HepG2 (cell line): ENCODE measurements at regions not wholly inside any gene's neighbourhood (a gene's known extent, or its start where the extent isn't known, plus 50 kb on each side); places are given as distances from the start of the nearest gene placed in this dataset.

ENCODE experiments used
- ATAC-seq: fragments of 200-7000 bp; cut with Tn5 transposase; 3 replicates; pipeline ENCODE4 v1.9.1; 2020; ENCODE audit warnings: mild to moderate bottlenecking, moderate library complexity
- BruUV-seq: library from RNA; stranded (reverse); fragments of 400-500 nt; replicated peaks from 2 replicates; lab custom pipeline; 2021; lab: Mats Ljungman, UMichigan
- CTCF ChIA-PET: fragments of 300-600 bp; formaldehyde crosslinking; extraction: SDS; loops from one replicate; lab custom pipeline; 2021; ENCODE audit warnings: low total read pairs, inconsistent platforms, low intra/inter-chr PET ratio; lab: Yijun Ruan, JAX
- POLR2A ChIA-PET: fragments of 350-600 bp; sonication (Branson Sonifier 250); formaldehyde crosslinking; loops from one replicate; lab custom pipeline; 2020; ENCODE audit warnings: antibody characterized with exemption, inconsistent platforms; lab: Yijun Ruan, JAX
- DNase-seq: peaks from one replicate; pipeline ENCODE4 v3.0.0-alpha.2; 2015; ENCODE audit warnings: low spot score
- FAIRE-seq: peaks from 3 replicates; lab custom pipeline; 2011; peaks lifted over from hg19 to GRCh38; lab: Jason Lieb, UNC
- H2AFZ ChIP-seq: one replicate; pipeline ENCODE4 v1.6.1; 2011; ENCODE audit warnings: low read length, inconsistent platforms
- H3K27ac ChIP-seq: fragments of 300-600 bp; 3 replicates; pipeline ENCODE4 v1.8.0; 2011; ENCODE audit warnings: mixed run types, mild to moderate bottlenecking, mixed read lengths, low read length, inconsistent platforms; ENCODE audit not compliant: insufficient read depth; ENCODE audit errors: extremely low read length
- H3K27me3 ChIP-seq, 2 experiments: fragments of 200-600 bp in 1 of 2; 2 replicates in 1 of 2; 3 replicates in 1 of 2; pipeline versions ENCODE4 v1.6.0 to v1.8.0; 2011; ENCODE audit warnings: low read length in 2 of 2, mild to moderate bottlenecking in 2 of 2, moderate library complexity in 2 of 2, inconsistent platforms in 1 of 2; ENCODE audit not compliant: insufficient read depth in 2 of 2, control insufficient read depth in 1 of 2
- H3K36me3 ChIP-seq, 2 experiments: fragments of 200-600 bp in 1 of 2; replicated peaks in 1 of 2; 2 replicates in 1 of 2; 3 replicates in 1 of 2; pipeline versions ENCODE4 v1.5.1 to v1.8.0; 2011; ENCODE audit warnings: low read length in 2 of 2, inconsistent platforms in 1 of 2; ENCODE audit not compliant: insufficient read depth in 2 of 2, control insufficient read depth in 1 of 2
- H3K4me1 ChIP-seq: 2 replicates; pipeline ENCODE4 v1.5.1; 2012; ENCODE audit warnings: low read length, inconsistent platforms; ENCODE audit not compliant: insufficient read depth
- H3K4me2 ChIP-seq: 2 replicates; pipeline ENCODE4 v1.6.0; 2011; ENCODE audit warnings: low read depth, low read length, inconsistent platforms
- H3K4me3 ChIP-seq, 3 experiments: fragments of 200-600 bp in 1 of 3; sonication (generic), shearing (Covaris generic) in 1 of 3; replicated peaks in 1 of 3; 2 replicates each; pipeline ENCODE4 v1.5.1; 2011 to 2016; ENCODE audit warnings: low read length in 3 of 3, inconsistent platforms in 2 of 3, low read depth in 2 of 3, mild to moderate bottlenecking in 2 of 3, control low read depth in 1 of 3, mixed read lengths in 1 of 3; ENCODE audit not compliant: insufficient read depth in 1 of 3
- H3K79me2 ChIP-seq: one replicate; pipeline ENCODE4 v1.6.1; 2011; ENCODE audit warnings: low read length, inconsistent platforms; ENCODE audit not compliant: insufficient read depth
- H3K9ac ChIP-seq: 2 replicates; pipeline ENCODE4 v1.6.0; 2011; ENCODE audit warnings: mild to moderate bottlenecking, low read depth, low read length, inconsistent platforms; ENCODE audit not compliant: insufficient read depth
- H3K9me3 ChIP-seq: 2 replicates; pipeline ENCODE4 v1.5.1; 2012; ENCODE audit warnings: mild to moderate bottlenecking, low read length
- H4K20me1 ChIP-seq: 2 replicates; pipeline ENCODE4 v1.6.0; 2011; ENCODE audit warnings: inconsistent platforms, mild to moderate bottlenecking, low read length, moderate library complexity; ENCODE audit not compliant: insufficient read depth
- HOMEZ ChIP-seq: IDR thresholded peaks from 2 replicates; pipeline ENCODE4 v1.6.1; 2016; ENCODE audit warnings: low read depth
- NAIF1 ChIP-seq: sonication (generic); formaldehyde crosslinking; IDR thresholded peaks from 2 replicates; pipeline ENCODE4 v1.5.0; 2020; ENCODE audit warnings: mild to moderate bottlenecking, missing genetic modification reagents, borderline replicate concordance
- NKX3-1 ChIP-seq: sonication (generic); formaldehyde crosslinking; IDR thresholded peaks from 2 replicates; pipeline ENCODE4 v1.5.0; 2020; ENCODE audit warnings: missing genetic modification reagents
- RBM39 ChIP-seq: fragments of 200-400 bp; formaldehyde crosslinking; IDR thresholded peaks from one replicate; pipeline ENCODE4 v1.6.1; 2018; ENCODE audit warnings: antibody characterized with exemption, mild to moderate bottlenecking, low read depth, low read length; ENCODE audit not compliant: poor library complexity, severe bottlenecking
- ZNF18 ChIP-seq: sonication (generic); formaldehyde crosslinking; IDR thresholded peaks from 2 replicates; pipeline ENCODE4 v1.8.0; 2022; ENCODE audit warnings: mild to moderate bottlenecking, missing genetic modification reagents; ENCODE audit not compliant: insufficient replicate concordance
- ZNF431 ChIP-seq: sonication (generic); formaldehyde crosslinking; IDR thresholded peaks from 2 replicates; pipeline ENCODE4 v1.9.0; 2022; ENCODE audit warnings: missing genetic modification reagents, low read depth, mild to moderate bottlenecking, borderline replicate concordance
- ZNF549 ChIP-seq: sonication (generic); formaldehyde crosslinking; IDR thresholded peaks from 2 replicates; pipeline ENCODE4 v1.5.0; 2020; ENCODE audit warnings: missing genetic modification reagents
- ZNF619 ChIP-seq: sonication (generic); formaldehyde crosslinking; IDR thresholded peaks from 2 replicates; pipeline ENCODE4 v1.4.0; 2020; ENCODE audit warnings: mild to moderate bottlenecking, missing genetic modification reagents
- ZNF776 ChIP-seq: sonication (generic); formaldehyde crosslinking; IDR thresholded peaks from 2 replicates; pipeline ENCODE4 v1.4.0; 2020; ENCODE audit warnings: mild to moderate bottlenecking, missing genetic modification reagents
- WGBS: methylation state at CpG from one replicate; pipeline ENCODE4 v1.1.6; 2017; ENCODE audit warnings: low lambda C conversion rate; 5-methylcytosine and 5-hydroxymethylcytosine counted together
- in situ Hi-C: cut with HindIII; loops from 2 replicates; pipeline ENCODE4 v1.10.0; 2017; ENCODE audit warnings: low pct_unique_long_range_greater_than_20kb; ENCODE audit not compliant: extremely low pct_ligation_motif_present
- intact Hi-C: fragments of 100-400 bp; cut with micrococcal nuclease; formaldehyde crosslinking; loops from one replicate; pipeline ENCODE4 v1.10.0; 2022; ENCODE audit not compliant: unreplicated experiment

GRCh38 chr7:10632712-10633111 lies 341.0 kb upstream of the PHF14 start:
- DNase-seq (no peak), FAIRE-seq (no peak), ATAC-seq (no peak)
- POLR2A ChIA-PET, result no interaction called here
- CTCF ChIA-PET, result no interaction called here
- in situ Hi-C loops (no loop called here), intact Hi-C loops (no loop called here)
- no peak overlapping the region for H3K9ac ChIP-seq
- no peaks in the 10 kb centered on the region for H3K36me3 ChIP-seq
- no peak overlapping the region for H3K4me3 ChIP-seq
- no peaks in the 10 kb centered on the region for H4K20me1 ChIP-seq
- no peak for TF ChIP-seq ZNF549
- TF ChIP-seq ZNF431 (CRISPR knock-in tag), result no peak
- no peak for TF ChIP-seq NKX3-1 (CRISPR knock-in tag)
- no peak for TF ChIP-seq RBM39
- TF ChIP-seq ZNF619 (CRISPR knock-in tag), result no peak
- no peak overlapping the region for H3K27ac ChIP-seq
- BruUV-seq, result no TSS peak
- no peak overlapping the region for H3K4me2 ChIP-seq
- H3K4me1 ChIP-seq, result no peaks in the 10 kb centered on the region
- no peak overlapping the region for H2AFZ ChIP-seq
- H3K27me3 ChIP-seq, result no peaks in the 10 kb centered on the region
- 0% methylated on average over 1 of the region's 1 CpG for WGBS
- no peaks in the 10 kb centered on the region for H3K79me2 ChIP-seq
- no peaks in the 10 kb centered on the region for H3K9me3 ChIP-seq

- H3K36me3 ChIP-seq, result no peaks in the 10 kb centered on the region
- no peak overlapping the region for H3K4me2 ChIP-seq
- ATAC-seq (no peak), FAIRE-seq (no peak), DNase-seq (no peak)
- in situ Hi-C loops (no loop called here), intact Hi-C loops (no loop called here)
- no peaks in the 10 kb centered on the region for H3K79me2 ChIP-seq
- no peaks in the 10 kb centered on the region for H3K27me3 ChIP-seq
- no peak overlapping the region for H2AFZ ChIP-seq
- H3K27ac ChIP-seq, result no peak overlapping the region
- no peaks in the 10 kb centered on the region for H4K20me1 ChIP-seq
- no peak overlapping the region for H3K4me3 ChIP-seq
- ChIA-PET CTCF (no interaction called here), POLR2A (no interaction called here)
- WGBS, result 0% methylated on average over 2 of the region's 2 CpGs
- no TSS peak for BruUV-seq
- H3K9me3 ChIP-seq, result no peaks in the 10 kb centered on the region
- H3K9ac ChIP-seq, result no peak overlapping the region
- TF ChIP-seq HOMEZ (CRISPR knock-in tag), result no peak
- no peak for TF ChIP-seq ZNF18 (CRISPR knock-in tag)
- TF ChIP-seq ZNF776, result no peak
- no peak for TF ChIP-seq NAIF1 (CRISPR knock-in tag)
- H3K4me1 ChIP-seq, result no peaks in the 10 kb centered on the region
These were observed 339.4 kb upstream of the PHF14 start for GRCh38 chr7:10634239-10634638.
